Neural cell (in vitro differentiated cells): ENCODE measurements at regions not wholly inside any gene's neighbourhood (a gene's known extent, or its start where the extent isn't known, plus 50 kb on each side); places are given as distances from the start of the nearest gene placed in this dataset.
"Not testable (repeated sequence)": the region's sequence is repeated elsewhere in the genome, so short reads cannot be mapped to it uniquely, and the experiment has no call there.

ENCODE experiments used
- H2AFZ ChIP-seq: fragments of 200-600, 300-800 bp; sonication (generic), shearing (Covaris generic); 2 replicates; pipeline ENCODE4 v1.6.0; 2014; ENCODE audit warnings: low read depth, mild to moderate bottlenecking, antibody characterized with exemption, low read length, moderate library complexity
- H3F3A ChIP-seq: fragments of 200-600 bp; shearing (Covaris generic); 2 replicates; pipeline ENCODE4 v1.6.1; 2016; ENCODE audit warnings: mild to moderate bottlenecking, moderate library complexity, mixed read lengths, antibody characterized with exemption, low read length; ENCODE audit not compliant: insufficient read depth, poor library complexity, severe bottlenecking
- H3K27ac ChIP-seq: fragments of 200-600, 300-800 bp; sonication (generic), shearing (Covaris generic); 2 replicates; pipeline ENCODE4 v1.5.1; 2014; ENCODE audit warnings: mild to moderate bottlenecking, low read length, moderate library complexity
- H3K27me3 ChIP-seq: fragments of 300-800, 200-600 bp; sonication (generic), shearing (Covaris generic); 2 replicates; pipeline ENCODE4 v1.6.0; 2014; ENCODE audit warnings: mild to moderate bottlenecking, low read depth, low read length, moderate library complexity; ENCODE audit not compliant: insufficient read depth
- H3K36me3 ChIP-seq: fragments of 300-800, 200-600 bp; sonication (generic), shearing (Covaris generic); 2 replicates; pipeline ENCODE4 v1.5.1; 2014; ENCODE audit warnings: mild to moderate bottlenecking, antibody characterized with exemption, low read length, moderate library complexity; ENCODE audit not compliant: insufficient read depth
- H3K4me2 ChIP-seq: fragments of 300-800, 200-600 bp; sonication (generic), shearing (Covaris generic); 2 replicates; pipeline ENCODE4 v1.6.0; 2014; ENCODE audit warnings: mild to moderate bottlenecking, low read length
- H3K4me3 ChIP-seq: fragments of 300-800, 200-600 bp; sonication (generic), shearing (Covaris generic); 2 replicates; pipeline ENCODE4 v1.5.1; 2014; ENCODE audit warnings: mild to moderate bottlenecking, low read length, moderate library complexity
- H3K79me2 ChIP-seq: fragments of 200-600 bp; shearing (Covaris generic); replicated peaks from 2 replicates; pipeline ENCODE4 v1.6.0; 2014; ENCODE audit warnings: mild to moderate bottlenecking, low read length, moderate library complexity; ENCODE audit not compliant: insufficient read depth
- H3K9ac ChIP-seq: fragments of 300-800, 200-600 bp; sonication (generic), shearing (Covaris generic); 2 replicates; pipeline ENCODE4 v1.6.1; 2016; ENCODE audit warnings: mild to moderate bottlenecking, low read length, mixed read lengths
- H3K9me2 ChIP-seq: fragments of 200-600 bp; shearing (Covaris generic); 2 replicates; pipeline ENCODE4 v1.6.1; 2016; ENCODE audit warnings: mild to moderate bottlenecking, low read length, mixed read lengths; ENCODE audit not compliant: insufficient read depth
- H3K9me3 ChIP-seq: fragments of 200-600, 300-800 bp; sonication (generic), shearing (Covaris generic); 2 replicates; pipeline ENCODE4 v1.6.1; 2016; ENCODE audit warnings: mild to moderate bottlenecking, mixed run types, low read length, moderate library complexity, mixed read lengths
- H4K20me1 ChIP-seq: fragments of 200-600 bp; shearing (Covaris generic); 2 replicates; pipeline ENCODE4 v1.6.1; 2016; ENCODE audit warnings: mild to moderate bottlenecking, mixed run types; ENCODE audit not compliant: insufficient read depth
- CTCF ChIP-seq: fragments of 450-650 bp; IDR thresholded peaks from 2 replicates; pipeline ENCODE4 v1.5.1; 2014; ENCODE audit warnings: antibody characterized with exemption, mild to moderate bottlenecking, moderate library complexity; ENCODE audit not compliant: poor library complexity, severe bottlenecking
- POLR2AphosphoS5 ChIP-seq: IDR thresholded peaks from 2 replicates; pipeline ENCODE4 v1.6.1; 2012
- RAD21 ChIP-seq: fragments of 450-650 bp; conservative IDR thresholded peaks from 2 replicates; pipeline ENCODE4 v1.6.1; 2014; ENCODE audit warnings: antibody characterized with exemption, mild to moderate bottlenecking, moderate library complexity
- SMC3 ChIP-seq: fragments of 450-650 bp; conservative IDR thresholded peaks from 2 replicates; pipeline ENCODE4 v1.6.1; 2014; ENCODE audit warnings: antibody characterized with exemption, mild to moderate bottlenecking, moderate library complexity; ENCODE audit not compliant: poor library complexity

- Histone ChIP-seq H2AFZ (no peak overlapping the region), H3K4me2 (no peak overlapping the region), H3K9me2 (no peaks in the 10 kb centered on the region), H3F3A (no peaks in the 10 kb centered on the region), H3K36me3 (no peaks in the 10 kb centered on the region), H3K9me3 (no peaks in the 10 kb centered on the region), H3K27ac (no peak overlapping the region), H4K20me1 (no peaks in the 10 kb centered on the region), H3K79me2 (no peaks in the 10 kb centered on the region), H3K9ac (no peak overlapping the region), H3K27me3 (no peaks in the 10 kb centered on the region), H3K4me3 (no peak overlapping the region)
- TF ChIP-seq RAD21 = no peak
- no peak for TF ChIP-seq POLR2AphosphoS5
- no peak for TF ChIP-seq SMC3
- TF ChIP-seq CTCF = no peak
Measured at GRCh38 chr17:62139141-62139540, 74.1 kb upstream of the MED13 start.

GRCh38 chr17:62138676-62139121 lies 73.6 kb upstream of the MED13 start:
- H3F3A ChIP-seq, H3K9me3 ChIP-seq, H2AFZ ChIP-seq, H3K4me3 ChIP-seq, H3K9ac ChIP-seq, H3K27ac ChIP-seq, H3K4me2 ChIP-seq, H3K79me2 ChIP-seq, H3K27me3 ChIP-seq, H4K20me1 ChIP-seq, H3K9me2 ChIP-seq, H3K36me3 ChIP-seq: not testable (repeated sequence)

- H3K9me2 ChIP-seq, H3K4me3 ChIP-seq, H2AFZ ChIP-seq, H3K79me2 ChIP-seq, H3K36me3 ChIP-seq, H3F3A ChIP-seq, H3K9me3 ChIP-seq, H4K20me1 ChIP-seq, H3K27ac ChIP-seq, H3K9ac ChIP-seq, H3K4me2 ChIP-seq, H3K27me3 ChIP-seq: not testable (repeated sequence)
Measured at GRCh38 chr17:62137734-62138624, 72.9 kb upstream of the MED13 start.

- not testable (repeated sequence) for H3K36me3 ChIP-seq, H3K9me3 ChIP-seq, H3K27ac ChIP-seq, H3K9ac ChIP-seq, H2AFZ ChIP-seq, H3K4me3 ChIP-seq, H4K20me1 ChIP-seq, H3F3A ChIP-seq, H3K79me2 ChIP-seq, H3K9me2 ChIP-seq, H3K27me3 ChIP-seq, H3K4me2 ChIP-seq
Measured at GRCh38 chr17:62137013-62137733, 72.1 kb upstream of the MED13 start.
